ENCODE measurements at regions not wholly inside any gene's neighbourhood (a gene's known extent, or its start where the extent isn't known, plus 50 kb on each side); places are given as distances from the start of the nearest gene placed in this dataset.

- DNase-seq (ENCODE audit: low read depth), result no peak
- no peak for TF ChIP-seq CTCF (IDR thresholded peaks at IDR 0.05; ENCODE audit: control insufficient read depth, insufficient read depth, low read depth, low read length, missing control alignments)
- no peak overlapping the region for H3K4me3 ChIP-seq (ENCODE audit: control insufficient read depth, low read depth, low read length)
These were observed 179.0 kb upstream of the PPP1R26 start for GRCh38 chr9:135300346-135301141.

GRCh38 chr9:135301271-135302263 is 178.0 kb upstream of the PPP1R26 start:
- TF ChIP-seq CTCF (IDR thresholded peaks at IDR 0.05; ENCODE audit: control insufficient read depth, insufficient read depth, low read depth, low read length, missing control alignments), result no peak
- H3K4me3 ChIP-seq (ENCODE audit: control insufficient read depth, low read depth, low read length), result no peak overlapping the region
- no peak for DNase-seq (ENCODE audit: low read depth)

- DNase-seq (ENCODE audit: low read depth), result no peak
- no peak overlapping the region for H3K4me3 ChIP-seq (ENCODE audit: control insufficient read depth, low read depth, low read length)
- no peak for TF ChIP-seq CTCF (IDR thresholded peaks at IDR 0.05; ENCODE audit: control insufficient read depth, insufficient read depth, low read depth, low read length, missing control alignments)
These were observed 177.0 kb upstream of the PPP1R26 start for GRCh38 chr9:135302329-135303279.

GRCh38 chr9:135303280-135303647 is 176.3 kb upstream of the PPP1R26 start:
- no peak for DNase-seq (ENCODE audit: low read depth)
- TF ChIP-seq CTCF (IDR thresholded peaks at IDR 0.05; ENCODE audit: control insufficient read depth, insufficient read depth, low read depth, low read length, missing control alignments), result no peak
- H3K4me3 ChIP-seq (ENCODE audit: control insufficient read depth, low read depth, low read length), result no peak overlapping the region

- no peak for TF ChIP-seq CTCF (IDR thresholded peaks at IDR 0.05; ENCODE audit: control insufficient read depth, insufficient read depth, low read depth, low read length, missing control alignments)
- no peak for DNase-seq (ENCODE audit: low read depth)
These were observed 175.6 kb upstream of the PPP1R26 start for GRCh38 chr9:135303865-135304499.

More at GRCh38 chr9:135303865-135304499, 175.6 kb upstream of the PPP1R26 start:
- no peak overlapping the region for H3K4me3 ChIP-seq (ENCODE audit: control insufficient read depth, low read depth, low read length)

Measured in AG09309 (cell line).